GM12878 (cell line): ENCODE measurements at regions not wholly inside any gene's neighbourhood (a gene's known extent, or its start where the extent isn't known, plus 50 kb on each side); places are given as distances from the start of the nearest gene placed in this dataset.

Source experiments
- ATAC-seq: fragments of 200-7000 bp; cut with Tn5 transposase; 3 replicates; pipeline ENCODE4 v1.9.1; 2020; ENCODE audit warnings: mild to moderate bottlenecking, moderate library complexity
- BruUV-seq: library from RNA; stranded (reverse); fragments of 400-500 nt; replicated peaks from 2 replicates; lab custom pipeline; 2021; lab: Mats Ljungman, UMichigan
- CTCF ChIA-PET: fragments of 300-600 bp; sonication (Branson Sonifier 250); formaldehyde crosslinking; extraction: SDS; loops from one replicate; lab custom pipeline; 2021; ENCODE audit warnings: inconsistent platforms; lab: Yijun Ruan, JAX
- POLR2A ChIA-PET: fragments of 350-600 bp; formaldehyde crosslinking; extraction: SDS; loops from one replicate; lab custom pipeline; 2021; ENCODE audit warnings: inconsistent platforms; lab: Charles Lee
- RAD21 ChIA-PET: fragments of 300-600 bp; sonication (Branson Sonifier 250); formaldehyde crosslinking; loops from one replicate; lab custom pipeline; 2023; ENCODE audit warnings: antibody characterized with exemption; ENCODE audit not compliant: unreplicated experiment; lab: Charles Lee
- SMC1A ChIA-PET: fragments of 300-600 bp; sonication (Branson Sonifier 250); formaldehyde crosslinking; loops from one replicate; lab custom pipeline; 2023; ENCODE audit not compliant: unreplicated experiment, uncharacterized antibody; lab: Charles Lee
- DNase-seq: peaks from one replicate; pipeline ENCODE4 v3.0.0-alpha.2; 2011; ENCODE audit warnings: low read depth, low spot score
- FAIRE-seq: peaks from 3 replicates; lab custom pipeline; 2011; peaks lifted over from hg19 to GRCh38; lab: Jason Lieb, UNC
- H2AFZ ChIP-seq: 2 replicates; pipeline ENCODE4 v1.6.0; 2011; ENCODE audit warnings: low read depth, low read length, control low read depth; ENCODE audit not compliant: control insufficient read depth
- H3K27ac ChIP-seq: 2 replicates; pipeline ENCODE4 v1.5.1; 2011; ENCODE audit warnings: control low read depth; ENCODE audit not compliant: control insufficient read depth, insufficient read depth
- H3K27me3 ChIP-seq, 2 experiments: replicated peaks in 1 of 2; 2 replicates each; pipeline versions ENCODE4 v1.6.0 to v1.6.1; 2011; ENCODE audit warnings: low read length in 1 of 2; ENCODE audit not compliant: control insufficient read depth in 2 of 2, insufficient read depth in 2 of 2
- H3K36me3 ChIP-seq, 2 experiments: 2 replicates each; pipeline ENCODE4 v1.5.1; 2011; ENCODE audit warnings: low read length in 1 of 2; ENCODE audit not compliant: control insufficient read depth in 2 of 2, insufficient read depth in 2 of 2
- H3K4me1 ChIP-seq: 2 replicates; pipeline ENCODE4 v1.6.1; 2011; ENCODE audit warnings: mild to moderate bottlenecking, low read length, moderate library complexity, mixed read lengths; ENCODE audit not compliant: control insufficient read depth, insufficient read depth
- H3K4me2 ChIP-seq: 2 replicates; pipeline ENCODE4 v1.6.0; 2011; ENCODE audit warnings: control low read depth; ENCODE audit not compliant: control insufficient read depth, insufficient read depth
- H3K4me3 ChIP-seq: fragments of 200-600 bp; sonication (generic); 2 replicates; pipeline ENCODE4 v1.5.1; 2016
- H3K79me2 ChIP-seq: 2 replicates; pipeline ENCODE4 v1.6.0; 2011; ENCODE audit warnings: low read length; ENCODE audit not compliant: control insufficient read depth, insufficient read depth
- H3K9ac ChIP-seq: 2 replicates; pipeline ENCODE4 v1.8.0; 2011; ENCODE audit warnings: low read length, control low read depth, mixed read lengths; ENCODE audit not compliant: control insufficient read depth, insufficient read depth
- H3K9me3 ChIP-seq: replicated peaks from 3 replicates; pipeline ENCODE4 v1.5.1; 2011; ENCODE audit warnings: mild to moderate bottlenecking, low read length; ENCODE audit not compliant: control insufficient read depth, insufficient read depth
- H4K20me1 ChIP-seq: 2 replicates; pipeline ENCODE4 v1.6.0; 2011; ENCODE audit not compliant: control insufficient read depth, insufficient read depth
- CBFB ChIP-seq: IDR thresholded peaks from 2 replicates; pipeline ENCODE4 v1.6.1; 2016; ENCODE audit warnings: antibody characterized with exemption, low read depth
- EGR1 ChIP-seq, 2 experiments: IDR thresholded peaks; 1 replicate in 1 of 2; 2 replicates in 1 of 2; pipeline ENCODE4 v1.6.1; 2011 to 2012; ENCODE audit warnings: low read depth in 2 of 2, low read length in 2 of 2, borderline replicate concordance in 1 of 2, mild to moderate bottlenecking in 1 of 2, moderate library complexity in 1 of 2
- ESRRA ChIP-seq: IDR thresholded peaks from 2 replicates; pipeline ENCODE4 v1.6.1; 2012; ENCODE audit warnings: mild to moderate bottlenecking, low read length, improper control_type of control experiment
- HDGF ChIP-seq: fragments of 450-650 bp; IDR thresholded peaks from 2 replicates; pipeline ENCODE4 v1.6.1; 2016; ENCODE audit warnings: antibody characterized with exemption
- MTA3 ChIP-seq: IDR thresholded peaks from 2 replicates; pipeline ENCODE4 v1.6.1; 2012; ENCODE audit warnings: low read length, inconsistent platforms, borderline replicate concordance
- NR2C1 ChIP-seq: fragments of 450-650 bp; IDR thresholded peaks from 2 replicates; pipeline ENCODE4 v1.6.1; 2017; ENCODE audit warnings: antibody characterized with exemption, mild to moderate bottlenecking, moderate library complexity
- RFX5 ChIP-seq: IDR thresholded peaks from 2 replicates; pipeline ENCODE4 v1.6.1; 2011; ENCODE audit warnings: low read depth, low read length, improper control_type of control experiment
- SUPT20H ChIP-seq: IDR thresholded peaks from 2 replicates; pipeline ENCODE4 v1.6.1; 2011; ENCODE audit warnings: low read depth, mild to moderate bottlenecking, low read length, moderate library complexity, borderline replicate concordance; ENCODE audit not compliant: control insufficient read depth
- WRNIP1 ChIP-seq: IDR thresholded peaks from 2 replicates; pipeline ENCODE4 v1.6.1; 2011; ENCODE audit warnings: low read depth, low read length, improper control_type of control experiment, borderline replicate concordance
- ZNF217 ChIP-seq: fragments of 450-650 bp; IDR thresholded peaks from 2 replicates; pipeline ENCODE4 v1.6.1; 2017; ENCODE audit warnings: antibody characterized with exemption, mild to moderate bottlenecking
- WGBS: methylation state at CpG from one replicate; pipeline ENCODE4 v1.1.6; 2016; ENCODE audit warnings: low lambda C conversion rate; ENCODE audit not compliant: insufficient replicate concordance, insufficient coverage; ENCODE audit errors: missing lambda C conversion rate; 5-methylcytosine and 5-hydroxymethylcytosine counted together
- in situ Hi-C: fragments of 300-500 bp; cut with MboI; formaldehyde crosslinking; loops from 9 replicates; pipeline ENCODE4 v1.14.3; 2018; ENCODE audit warnings: mixed read lengths
- intact Hi-C: fragments of 100-400 bp; cut with micrococcal nuclease; formaldehyde crosslinking; loops from one replicate; pipeline ENCODE4 v1.14.2; 2022; ENCODE audit not compliant: unreplicated experiment
- TF ChIP-seq, protein P1 (sequence below): fragments of 450-650 bp; IDR thresholded peaks from 2 replicates; pipeline ENCODE4 v1.6.1; 2017; ENCODE audit warnings: mild to moderate bottlenecking, moderate library complexity
- TF ChIP-seq, protein P2 (sequence below): IDR thresholded peaks from 2 replicates; pipeline ENCODE4 v1.6.1; 2012; ENCODE audit warnings: low read depth, low read length, improper control_type of control experiment

DNA sequence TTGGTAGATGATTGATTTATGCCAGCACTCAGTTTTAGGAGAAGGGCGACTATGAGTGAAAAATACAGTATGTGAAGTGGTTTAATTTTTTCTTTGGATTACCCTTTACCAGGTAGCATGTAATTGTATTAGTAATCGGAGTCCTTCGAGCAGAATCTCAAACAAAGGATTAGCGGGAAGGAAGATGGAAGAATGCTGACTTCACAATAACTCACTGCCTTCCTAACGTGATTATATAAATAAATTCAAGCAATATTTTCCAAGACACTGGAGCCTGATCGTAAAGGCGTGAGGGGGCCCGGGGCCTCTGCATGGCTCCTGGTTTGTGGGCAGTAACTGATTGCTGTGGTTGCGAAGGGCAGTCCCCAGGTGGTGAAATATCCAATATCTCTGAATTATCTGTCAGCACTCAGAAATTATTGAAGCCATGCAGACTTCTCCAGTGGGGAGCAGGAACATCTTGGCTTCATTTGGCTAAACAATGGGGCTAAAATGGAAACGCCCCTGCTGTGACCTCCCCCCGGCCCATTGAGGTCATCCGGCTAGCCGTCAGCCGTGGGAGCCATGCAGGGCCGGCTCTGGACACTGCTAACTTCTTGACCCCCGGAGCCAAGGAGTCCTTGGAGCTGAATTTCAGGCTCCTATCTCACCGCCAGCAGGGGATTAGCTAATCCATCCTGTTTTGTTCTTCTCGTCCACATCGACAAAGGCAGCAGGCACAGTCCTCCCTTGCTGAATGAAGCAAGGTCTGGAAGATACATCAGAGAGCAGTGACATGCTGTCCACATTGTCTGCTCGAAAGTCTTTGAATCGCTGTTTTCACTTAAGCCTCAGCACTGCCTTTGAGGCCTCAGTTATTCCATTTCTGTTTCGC lies 295.9 kb upstream of the N4BP1 start:
- no peak for ATAC-seq
- Histone ChIP-seq H3K36me3 (no peaks in the 10 kb centered on the region), H2AFZ (no peak overlapping the region), H3K79me2 (no peaks in the 10 kb centered on the region), H3K27ac (no peak overlapping the region), H3K4me3 (no peak overlapping the region), H3K9me3 (no peaks in the 10 kb centered on the region; the same call in 2 of the 3 replicates), H3K9ac (no peak overlapping the region), H3K27me3 (no peaks in the 10 kb centered on the region; a peak in 1 of 4 replicates), H3K4me1 (peaks cover 38% of the 10 kb centered on the region), H4K20me1 (no peaks in the 10 kb centered on the region), H3K4me2 (no peak overlapping the region)
- BruUV-seq, result no TSS peak
- in situ Hi-C loops, result no loop called here
- WGBS, result 62% methylated on average over 22 of the region's 22 CpGs
- POLR2A ChIA-PET, result no interaction called here
- no peak for FAIRE-seq
- CTCF ChIA-PET, result no interaction called here
- intact Hi-C loops, result no loop called here
- TF ChIP-seq WRNIP1, result no peak
- TF ChIP-seq, protein P1, sequence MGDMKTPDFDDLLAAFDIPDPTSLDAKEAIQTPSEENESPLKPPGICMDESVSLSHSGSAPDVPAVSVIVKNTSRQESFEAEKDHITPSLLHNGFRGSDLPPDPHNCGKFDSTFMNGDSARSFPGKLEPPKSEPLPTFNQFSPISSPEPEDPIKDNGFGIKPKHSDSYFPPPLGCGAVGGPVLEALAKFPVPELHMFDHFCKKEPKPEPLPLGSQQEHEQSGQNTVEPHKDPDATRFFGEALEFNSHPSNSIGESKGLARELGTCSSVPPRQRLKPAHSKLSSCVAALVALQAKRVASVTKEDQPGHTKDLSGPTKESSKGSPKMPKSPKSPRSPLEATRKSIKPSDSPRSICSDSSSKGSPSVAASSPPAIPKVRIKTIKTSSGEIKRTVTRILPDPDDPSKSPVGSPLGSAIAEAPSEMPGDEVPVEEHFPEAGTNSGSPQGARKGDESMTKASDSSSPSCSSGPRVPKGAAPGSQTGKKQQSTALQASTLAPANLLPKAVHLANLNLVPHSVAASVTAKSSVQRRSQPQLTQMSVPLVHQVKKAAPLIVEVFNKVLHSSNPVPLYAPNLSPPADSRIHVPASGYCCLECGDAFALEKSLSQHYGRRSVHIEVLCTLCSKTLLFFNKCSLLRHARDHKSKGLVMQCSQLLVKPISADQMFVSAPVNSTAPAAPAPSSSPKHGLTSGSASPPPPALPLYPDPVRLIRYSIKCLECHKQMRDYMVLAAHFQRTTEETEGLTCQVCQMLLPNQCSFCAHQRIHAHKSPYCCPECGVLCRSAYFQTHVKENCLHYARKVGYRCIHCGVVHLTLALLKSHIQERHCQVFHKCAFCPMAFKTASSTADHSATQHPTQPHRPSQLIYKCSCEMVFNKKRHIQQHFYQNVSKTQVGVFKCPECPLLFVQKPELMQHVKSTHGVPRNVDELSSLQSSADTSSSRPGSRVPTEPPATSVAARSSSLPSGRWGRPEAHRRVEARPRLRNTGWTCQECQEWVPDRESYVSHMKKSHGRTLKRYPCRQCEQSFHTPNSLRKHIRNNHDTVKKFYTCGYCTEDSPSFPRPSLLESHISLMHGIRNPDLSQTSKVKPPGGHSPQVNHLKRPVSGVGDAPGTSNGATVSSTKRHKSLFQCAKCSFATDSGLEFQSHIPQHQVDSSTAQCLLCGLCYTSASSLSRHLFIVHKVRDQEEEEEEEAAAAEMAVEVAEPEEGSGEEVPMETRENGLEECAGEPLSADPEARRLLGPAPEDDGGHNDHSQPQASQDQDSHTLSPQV, result no peak
- no peak for TF ChIP-seq ESRRA
- no peak for TF ChIP-seq HDGF
- TF ChIP-seq CBFB, result no peak
- TF ChIP-seq NR2C1, result no peak
- TF ChIP-seq, protein P2, sequence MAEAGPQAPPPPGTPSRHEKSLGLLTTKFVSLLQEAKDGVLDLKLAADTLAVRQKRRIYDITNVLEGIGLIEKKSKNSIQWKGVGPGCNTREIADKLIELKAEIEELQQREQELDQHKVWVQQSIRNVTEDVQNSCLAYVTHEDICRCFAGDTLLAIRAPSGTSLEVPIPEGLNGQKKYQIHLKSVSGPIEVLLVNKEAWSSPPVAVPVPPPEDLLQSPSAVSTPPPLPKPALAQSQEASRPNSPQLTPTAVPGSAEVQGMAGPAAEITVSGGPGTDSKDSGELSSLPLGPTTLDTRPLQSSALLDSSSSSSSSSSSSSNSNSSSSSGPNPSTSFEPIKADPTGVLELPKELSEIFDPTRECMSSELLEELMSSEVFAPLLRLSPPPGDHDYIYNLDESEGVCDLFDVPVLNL, result no peak
- no peak for TF ChIP-seq SUPT20H
- TF ChIP-seq ZNF217, result no peak
- no peak for TF ChIP-seq MTA3
- no peak for TF ChIP-seq RFX5
- TF ChIP-seq EGR1 (IDR thresholded peaks at IDR 0.05; ENCODE audit: borderline replicate concordance in 1 of 2, low read depth in 2 of 2, low read length in 2 of 2), result no peak
- SMC1A ChIA-PET, result no interaction called here
- DNase-seq, result no peak
- RAD21 ChIA-PET, result no interaction called here
